Upper lobe of left lung (tissue), 6 donors: ENCODE measurements at regions not wholly inside any gene's neighbourhood (a gene's known extent, or its start where the extent isn't known, plus 50 kb on each side); places are given as distances from the start of the nearest gene placed in this dataset.

Experiments
- ATAC-seq, 2 donors: fragments of 200-7000 bp; cut with Tn5 transposase; one replicate each; pipeline ENCODE4 v1.9.1; 2022; ENCODE audit warnings: mild to moderate bottlenecking in 2 of 2, moderate library complexity in 2 of 2; ENCODE audit not compliant: low FRiP score in 2 of 2
- DNase-seq, 2 donors: peaks; one replicate each; pipeline ENCODE4 v3.0.0-alpha.2; 2019 to 2020
- H3K27ac ChIP-seq, 4 donors: fragments of 200-600 bp; sonication (generic); one replicate each; pipeline ENCODE4 v1.5.1; 2016 to 2019
- H3K27me3 ChIP-seq, 4 donors: fragments of 200-600 bp; sonication (generic); one replicate each; pipeline ENCODE4 v1.5.1; 2017 to 2019
- H3K36me3 ChIP-seq, 4 donors: fragments of 200-600 bp; sonication (generic); one replicate each; pipeline ENCODE4 v1.5.1; 2016 to 2019
- H3K4me1 ChIP-seq, 4 donors: fragments of 200-600 bp; sonication (generic); one replicate each; pipeline ENCODE4 v1.5.1; 2018 to 2019
- H3K4me3 ChIP-seq, 4 donors: fragments of 200-600 bp; sonication (generic); one replicate each; pipeline ENCODE4 v1.5.1; 2017 to 2019; ENCODE audit warnings: mild to moderate bottlenecking in 2 of 4, moderate library complexity in 1 of 4
- H3K9me3 ChIP-seq, 4 donors: fragments of 200-600 bp; sonication (generic); one replicate each; pipeline ENCODE4 v1.5.1; 2018 to 2019
- CTCF ChIP-seq, 6 experiments: fragments of 450-650 bp in 4 of 6; fragments of 200-600 bp in 2 of 6; sonication (generic) in 2 of 6; IDR thresholded peaks; one replicate each; pipeline ENCODE4 v1.5.1; 2016 to 2019; ENCODE audit warnings: antibody characterized with exemption in 6 of 6
- EP300 ChIP-seq, 4 donors: sonication (generic); formaldehyde crosslinking; IDR thresholded peaks; one replicate each; pipeline ENCODE4 v1.5.1; 2017; ENCODE audit warnings: antibody characterized with exemption in 4 of 4, control low read depth in 2 of 4
- POLR2A ChIP-seq, 4 donors: fragments of 450-650 bp; IDR thresholded peaks; one replicate each; pipeline ENCODE4 v1.5.1; 2016 to 2017; ENCODE audit warnings: antibody characterized with exemption in 4 of 4, mild to moderate bottlenecking in 2 of 4
- POLR2AphosphoS5 ChIP-seq, 2 donors: sonication (generic); formaldehyde crosslinking; IDR thresholded peaks; one replicate each; pipeline ENCODE4 v1.5.1; 2017; ENCODE audit warnings: antibody characterized with exemption in 2 of 2
- whole genome bisulfite sequencing, 2 donors: methylation state at CpG; one replicate each; pipeline ENCODE4 v1.1.5; 2017 to 2018; 5-methylcytosine and 5-hydroxymethylcytosine counted together
- donor health status: DM: no; HTN: no; CAD: no; lungs with moderate emphysema.
- donor health status: DM: no; HTN: yes; CAD: no; lungs with severe emphysema.

DNA sequence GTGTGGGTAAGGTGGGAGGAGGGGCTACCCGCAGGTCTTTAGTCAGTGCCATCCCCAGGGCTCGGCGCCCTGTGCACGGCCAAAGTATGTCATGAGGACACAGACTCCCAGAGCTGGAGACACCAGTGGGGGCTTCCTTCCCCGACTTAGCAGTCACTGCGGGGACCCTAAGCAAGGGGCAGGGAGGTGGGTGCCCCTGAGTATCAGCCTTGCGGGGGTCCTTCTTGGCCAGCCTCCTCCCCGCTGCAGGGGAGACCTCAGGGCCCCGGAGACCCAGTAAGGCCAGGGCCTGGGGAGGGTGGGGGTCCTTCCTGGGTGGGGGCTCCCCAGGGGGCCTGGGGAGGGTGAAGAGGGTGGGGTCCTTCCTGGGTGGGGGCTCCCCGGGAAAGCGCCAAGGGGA lies 673.8 kb downstream of the BRD1 start:
- ATAC-seq (no peak), DNase-seq (no peak)
- no peak overlapping the region for H3K4me3 ChIP-seq
- WGBS, 2 donors, result 52 to 91% methylated on average over 2 to 11 of the region's 11 CpGs
- no peaks in the 10 kb centered on the region for H3K9me3 ChIP-seq
- no peaks in the 10 kb centered on the region for H3K36me3 ChIP-seq
- H3K27ac ChIP-seq, result no peak overlapping the region
- no peaks in the 10 kb centered on the region for H3K4me1 ChIP-seq
- no peaks in the 10 kb centered on the region for H3K27me3 ChIP-seq
- TF ChIP-seq CTCF (IDR thresholded peaks at IDR 0.05), result no peak
- TF ChIP-seq POLR2A (IDR thresholded peaks at IDR 0.05), result no peak
- TF ChIP-seq EP300 (IDR thresholded peaks at IDR 0.05), result no peak
- TF ChIP-seq POLR2AphosphoS5 (IDR thresholded peaks at IDR 0.05), result no peak

- DNase-seq, result no peak
- H3K27me3 ChIP-seq, result no peaks in the 10 kb centered on the region
Observed at GRCh38 chr22:49152939-49153770, 674.5 kb downstream of the BRD1 start.

DNA sequence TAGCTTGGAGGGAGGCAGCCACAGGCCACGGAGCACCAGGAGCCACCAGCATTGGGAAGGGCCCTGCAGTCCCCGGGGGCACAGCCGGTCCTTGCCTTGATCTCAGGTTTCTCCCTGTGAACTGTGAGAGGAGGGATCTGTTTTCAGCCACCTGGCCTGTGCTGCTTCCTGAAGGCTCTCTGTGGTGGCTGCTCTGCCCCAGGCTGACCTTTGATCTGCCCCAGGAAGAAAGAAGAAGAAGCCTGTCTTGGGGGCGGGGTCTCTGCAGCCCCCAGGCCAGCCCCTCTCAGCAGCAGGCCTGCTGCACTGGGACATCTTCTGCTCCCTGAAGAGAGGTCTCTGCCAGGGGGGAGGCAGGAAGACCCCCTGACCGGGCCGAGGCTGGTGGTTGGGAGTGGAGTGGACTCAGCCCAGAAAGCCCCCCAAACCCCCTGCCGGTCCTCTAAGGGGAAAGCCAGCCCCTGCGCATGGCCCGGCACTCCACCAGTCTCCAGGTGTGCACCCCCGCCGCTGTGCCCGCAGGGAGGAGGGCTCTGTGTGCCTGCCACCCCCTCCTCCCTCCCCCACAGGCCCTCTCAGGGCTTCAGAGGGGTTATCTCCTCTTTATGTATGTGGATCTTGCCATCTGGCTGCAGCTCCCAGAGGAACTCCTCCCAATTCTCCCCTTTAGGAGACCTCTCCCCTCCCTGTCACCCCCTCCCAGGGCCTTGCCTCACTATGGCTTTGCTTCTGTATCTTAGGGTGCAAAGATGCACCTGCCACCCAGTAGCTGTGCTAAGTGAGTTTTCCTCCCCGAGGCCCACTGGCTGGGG lies 675.3 kb downstream of the BRD1 start:
- no peak for DNase-seq
- 37 to 45% methylated on average over 9 to 10 of the region's 13 CpGs for WGBS, 2 donors
- Histone ChIP-seq H3K27me3 (no peaks in the 10 kb centered on the region), H3K9me3 (no peaks in the 10 kb centered on the region), H3K4me3 (no peak overlapping the region), H3K27ac (no peak overlapping the region), H3K4me1 (no peaks in the 10 kb centered on the region), H3K36me3 (no peaks in the 10 kb centered on the region)
- ATAC-seq, result no peak
- TF ChIP-seq POLR2AphosphoS5 (IDR thresholded peaks at IDR 0.05) (no peak), EP300 (IDR thresholded peaks at IDR 0.05) (no peak), POLR2A (IDR thresholded peaks at IDR 0.05) (no peak), CTCF (IDR thresholded peaks at IDR 0.05) (no peak)

More at GRCh38 chr22:49152939-49153770, 674.5 kb downstream of the BRD1 start:
- Histone ChIP-seq H3K27ac (no peak overlapping the region), H3K36me3 (no peaks in the 10 kb centered on the region), H3K4me3 (no peak overlapping the region), H3K9me3 (no peaks in the 10 kb centered on the region), H3K4me1 (no peaks in the 10 kb centered on the region)
- ATAC-seq, result peak in 1 of 2 donors; percentile 11
- WGBS, 2 donors, result 87% methylated on average over 3 to 20 of the region's 20 CpGs
- TF ChIP-seq EP300 (IDR thresholded peaks at IDR 0.05), result no peak
- no peak for TF ChIP-seq POLR2AphosphoS5 (IDR thresholded peaks at IDR 0.05)
- TF ChIP-seq POLR2A (IDR thresholded peaks at IDR 0.05), result no peak
- no peak for TF ChIP-seq CTCF (IDR thresholded peaks at IDR 0.05)

DNA sequence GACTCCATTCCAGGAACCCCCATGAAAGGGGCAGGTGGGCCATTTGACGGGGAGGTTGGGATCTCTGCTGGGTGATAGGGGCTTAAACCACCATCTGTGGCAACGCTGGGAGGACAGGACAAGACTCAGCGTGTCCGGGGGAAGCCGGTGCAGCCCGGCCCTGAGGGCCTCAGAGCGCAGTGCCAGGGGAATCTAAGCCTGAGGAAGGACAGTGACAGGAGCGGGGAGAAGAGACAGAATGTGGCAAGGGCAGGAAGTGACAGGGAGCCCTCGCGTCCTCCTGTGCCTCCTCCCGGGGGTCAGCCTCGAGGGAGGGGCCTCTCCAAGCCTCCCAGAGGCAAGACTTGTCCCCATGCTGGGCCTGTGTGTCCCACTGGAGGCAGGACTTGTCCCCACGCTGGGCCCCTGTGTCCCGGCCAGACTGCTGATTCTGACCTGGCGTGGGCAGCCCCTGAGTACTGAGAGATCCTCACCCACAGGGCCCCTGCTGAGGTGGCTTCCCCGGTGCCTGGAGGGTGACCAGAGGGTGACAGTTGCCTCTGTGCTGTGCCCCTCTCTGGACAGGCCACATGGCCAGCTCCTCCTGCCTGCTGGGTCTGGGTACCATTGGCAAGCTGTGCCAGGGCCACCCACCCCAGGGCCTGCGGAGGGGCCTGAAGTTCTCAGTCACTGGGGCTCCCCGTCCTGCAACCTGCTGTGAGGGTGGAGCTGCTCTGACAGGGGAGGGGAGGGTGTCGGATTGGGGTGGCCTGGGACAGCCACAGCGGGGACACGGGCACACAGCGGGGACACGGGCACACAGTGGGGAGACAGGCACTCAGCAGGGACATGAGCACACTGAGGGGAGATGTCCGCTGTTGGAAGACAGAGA lies 676.2 kb downstream of the BRD1 start:
- Histone ChIP-seq H3K4me3 (no peak overlapping the region), H3K27ac (no peak overlapping the region), H3K9me3 (no peaks in the 10 kb centered on the region), H3K27me3 (no peaks in the 10 kb centered on the region), H3K36me3 (no peaks in the 10 kb centered on the region), H3K4me1 (no peaks in the 10 kb centered on the region)
- DNase-seq (peak in 1 of 2 donors; percentile 72), ATAC-seq (no peak)
- WGBS, 2 donors, result 73% methylated on average over 16 to 24 of the region's 24 CpGs
- TF ChIP-seq POLR2AphosphoS5 (IDR thresholded peaks at IDR 0.05) (no peak), EP300 (IDR thresholded peaks at IDR 0.05) (no peak), CTCF (IDR thresholded peaks at IDR 0.05) (no peak)
